Esophagus squamous epithelium (tissue), 5 donors: ENCODE measurements at regions not wholly inside any gene's neighbourhood (a gene's known extent, or its start where the extent isn't known, plus 50 kb on each side); places are given as distances from the start of the nearest gene placed in this dataset.

Source experiments
- DNase-seq: peaks from one replicate; lab custom pipeline; 2025; lab: John Stamatoyannopoulos, UW
- H3K27ac ChIP-seq, 4 donors: fragments of 200-600 bp; sonication (generic); one replicate each; pipeline ENCODE4 v1.5.1; 2016 to 2019; ENCODE audit warnings: mild to moderate bottlenecking in 1 of 4
- H3K27me3 ChIP-seq, 4 donors: fragments of 200-600 bp; sonication (generic); 1 replicate in 3 of 4; 2 replicates in 1 of 4; pipeline versions ENCODE4 v1.5.1 to v1.6.0; 2017 to 2021; ENCODE audit warnings: antibody characterized with exemption in 1 of 4
- H3K36me3 ChIP-seq, 3 donors: fragments of 200-600 bp; sonication (generic); one replicate each; pipeline ENCODE4 v1.5.1; 2016 to 2019
- H3K4me1 ChIP-seq, 3 donors: fragments of 200-600 bp; sonication (generic); one replicate each; pipeline ENCODE4 v1.5.1; 2017 to 2019
- H3K4me3 ChIP-seq, 4 donors: fragments of 200-600 bp; sonication (generic); 1 replicate in 3 of 4; 2 replicates in 1 of 4; pipeline ENCODE4 v1.5.1; 2016 to 2019; ENCODE audit warnings: mild to moderate bottlenecking in 2 of 4, moderate library complexity in 1 of 4
- H3K9me3 ChIP-seq, 3 donors: fragments of 200-600 bp; sonication (generic); one replicate each; pipeline ENCODE4 v1.5.1; 2016 to 2019
- POLR2A ChIP-seq, 4 donors: fragments of 450-650 bp; IDR thresholded peaks; one replicate each; pipeline ENCODE4 v1.6.1; 2017; ENCODE audit warnings: antibody characterized with exemption in 4 of 4, mild to moderate bottlenecking in 4 of 4, moderate library complexity in 3 of 4
- WGBS, 2 donors: methylation state at CpG; one replicate each; pipeline ENCODE4 v1.1.5; 2018; 5-methylcytosine and 5-hydroxymethylcytosine counted together
- intact Hi-C: fragments of 100-400 bp; cut with DNase I; formaldehyde crosslinking; loops from one replicate; pipeline ENCODE4 v1.15.0; 2022
- TF ChIP-seq, protein P1 (sequence below), 6 experiments: fragments of 450-650 bp in 4 of 6; fragments of 200-600 bp in 2 of 6; sonication (generic) in 2 of 6; IDR thresholded peaks; one replicate each; pipeline ENCODE4 v1.5.1; 2016 to 2019; ENCODE audit warnings: antibody characterized with exemption in 6 of 6, mild to moderate bottlenecking in 4 of 6, moderate library complexity in 4 of 6
- donor health status: DM: yes; HTN: yes; CAD: no.

DNA sequence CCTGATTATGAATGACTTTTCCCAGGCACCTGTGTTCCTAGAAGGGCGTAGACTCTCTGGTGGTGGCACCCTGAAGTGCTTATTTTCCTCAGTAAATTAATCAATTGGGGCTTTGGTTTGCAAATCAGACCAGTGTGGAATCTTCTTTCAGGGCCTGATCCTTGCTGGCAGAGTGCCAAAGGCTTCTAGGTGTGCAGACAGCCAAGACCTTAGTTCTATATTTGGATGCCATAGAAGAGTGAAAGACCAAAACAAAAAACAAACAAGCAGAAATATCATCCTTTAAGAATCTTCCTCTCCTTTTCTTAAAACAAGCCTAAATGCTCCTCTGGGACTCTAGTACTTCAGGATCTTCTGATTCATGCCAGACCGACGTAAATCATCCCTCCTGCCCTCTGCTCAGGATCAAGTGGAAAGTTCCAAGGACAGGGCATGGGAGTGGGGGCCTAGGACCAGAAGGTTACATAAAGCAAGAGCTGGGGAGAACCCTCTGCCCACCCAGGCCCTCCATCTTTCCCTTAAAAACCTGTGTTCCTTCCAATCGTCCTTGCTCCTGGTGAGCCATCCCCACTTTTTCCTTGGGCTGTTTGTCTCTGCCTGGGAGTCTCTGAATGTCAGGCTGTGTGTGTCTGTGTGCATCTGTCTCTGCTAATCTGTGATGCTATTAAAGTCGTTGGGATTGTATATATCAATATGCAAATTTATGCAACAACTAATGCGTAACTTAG lies 70.5 kb upstream of the MYLIP start:
- H3K4me3 ChIP-seq = no peak overlapping the region
- DNase-seq = no peak
- 70 to 80% methylated on average over 6 of the region's 6 CpGs for WGBS, 2 donors
- no peaks in the 10 kb centered on the region for H3K4me1 ChIP-seq
- H3K27ac ChIP-seq = no peak overlapping the region
- intact Hi-C loops = no loop called here
- H3K9me3 ChIP-seq = no peaks in the 10 kb centered on the region
- TF ChIP-seq POLR2A (IDR thresholded peaks at IDR 0.05) = no peak
- TF ChIP-seq, protein P1, sequence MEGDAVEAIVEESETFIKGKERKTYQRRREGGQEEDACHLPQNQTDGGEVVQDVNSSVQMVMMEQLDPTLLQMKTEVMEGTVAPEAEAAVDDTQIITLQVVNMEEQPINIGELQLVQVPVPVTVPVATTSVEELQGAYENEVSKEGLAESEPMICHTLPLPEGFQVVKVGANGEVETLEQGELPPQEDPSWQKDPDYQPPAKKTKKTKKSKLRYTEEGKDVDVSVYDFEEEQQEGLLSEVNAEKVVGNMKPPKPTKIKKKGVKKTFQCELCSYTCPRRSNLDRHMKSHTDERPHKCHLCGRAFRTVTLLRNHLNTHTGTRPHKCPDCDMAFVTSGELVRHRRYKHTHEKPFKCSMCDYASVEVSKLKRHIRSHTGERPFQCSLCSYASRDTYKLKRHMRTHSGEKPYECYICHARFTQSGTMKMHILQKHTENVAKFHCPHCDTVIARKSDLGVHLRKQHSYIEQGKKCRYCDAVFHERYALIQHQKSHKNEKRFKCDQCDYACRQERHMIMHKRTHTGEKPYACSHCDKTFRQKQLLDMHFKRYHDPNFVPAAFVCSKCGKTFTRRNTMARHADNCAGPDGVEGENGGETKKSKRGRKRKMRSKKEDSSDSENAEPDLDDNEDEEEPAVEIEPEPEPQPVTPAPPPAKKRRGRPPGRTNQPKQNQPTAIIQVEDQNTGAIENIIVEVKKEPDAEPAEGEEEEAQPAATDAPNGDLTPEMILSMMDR (IDR thresholded peaks at IDR 0.05) = no peak
- H3K27me3 ChIP-seq = no peaks in the 10 kb centered on the region
- no peaks in the 10 kb centered on the region for H3K36me3 ChIP-seq

DNA sequence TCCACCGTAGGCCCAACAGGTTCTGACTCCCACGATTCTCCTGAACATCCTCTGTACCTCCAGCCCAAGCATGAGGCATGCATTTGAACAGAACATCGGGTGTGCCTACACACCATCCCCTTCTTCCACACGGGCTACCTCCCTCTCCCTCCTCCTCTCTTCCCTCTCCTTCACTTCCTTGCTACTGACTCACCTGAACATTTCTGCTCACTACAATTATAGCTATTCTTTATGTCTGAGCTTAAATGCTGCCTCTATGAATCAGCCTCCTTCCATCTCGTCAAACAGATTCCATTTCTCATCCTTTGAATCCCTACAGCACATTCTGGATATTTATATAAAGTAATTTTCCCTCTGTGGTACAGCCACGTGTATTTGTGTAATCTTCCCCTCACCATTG lies 71.4 kb upstream of the MYLIP start:
- 49 to 62% methylated on average over 6 of the region's 6 CpGs for WGBS, 2 donors
- DNase-seq = no peak
- TF ChIP-seq POLR2A (IDR thresholded peaks at IDR 0.05) = no peak
- TF ChIP-seq, protein P1 (IDR thresholded peaks at IDR 0.05) = no peak
- Histone ChIP-seq H3K36me3 (no peaks in the 10 kb centered on the region), H3K27ac (no peak overlapping the region), H3K4me3 (no peak overlapping the region), H3K4me1 (no peaks in the 10 kb centered on the region), H3K9me3 (no peaks in the 10 kb centered on the region), H3K27me3 (no peaks in the 10 kb centered on the region)
- intact Hi-C loops = no loop called here

DNA sequence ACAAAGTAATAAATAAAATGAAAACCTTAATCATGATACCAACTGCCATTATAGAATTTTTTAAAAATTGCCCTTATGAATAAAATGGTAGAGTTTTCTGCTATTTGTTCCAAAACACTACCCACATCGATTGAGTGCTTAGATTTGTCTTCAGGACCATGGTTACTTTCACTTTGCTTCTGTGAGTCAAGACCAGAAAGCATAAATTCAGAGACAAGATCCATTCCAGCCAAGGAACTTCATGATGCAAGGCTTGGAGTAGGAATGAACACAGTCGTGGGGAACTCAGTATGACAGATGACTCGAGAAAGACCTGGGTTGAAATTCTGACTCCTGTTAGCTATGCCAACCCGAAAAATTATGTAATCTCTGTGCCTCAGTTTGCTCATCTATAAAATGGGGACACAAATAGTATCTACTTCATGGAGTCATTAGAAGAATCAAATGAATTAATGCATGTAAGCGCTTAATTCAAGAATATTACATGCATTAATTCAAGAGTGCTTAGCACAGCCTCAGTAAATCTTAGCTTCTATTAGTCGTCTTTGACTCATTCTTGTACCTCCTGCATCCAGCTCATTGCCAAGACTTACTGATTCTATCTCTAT lies 72.5 kb upstream of the MYLIP start:
- Histone ChIP-seq H3K27ac (no peak overlapping the region), H3K36me3 (no peaks in the 10 kb centered on the region), H3K4me1 (no peaks in the 10 kb centered on the region), H3K27me3 (no peaks in the 10 kb centered on the region), H3K9me3 (no peaks in the 10 kb centered on the region), H3K4me3 (no peak overlapping the region)
- 68 to 77% methylated on average over 6 of the region's 6 CpGs for WGBS, 2 donors
- intact Hi-C loops = no loop called here
- no peak for TF ChIP-seq POLR2A (IDR thresholded peaks at IDR 0.05)
- TF ChIP-seq, protein P1 (IDR thresholded peaks at IDR 0.05) = no peak
- DNase-seq = no peak

DNA sequence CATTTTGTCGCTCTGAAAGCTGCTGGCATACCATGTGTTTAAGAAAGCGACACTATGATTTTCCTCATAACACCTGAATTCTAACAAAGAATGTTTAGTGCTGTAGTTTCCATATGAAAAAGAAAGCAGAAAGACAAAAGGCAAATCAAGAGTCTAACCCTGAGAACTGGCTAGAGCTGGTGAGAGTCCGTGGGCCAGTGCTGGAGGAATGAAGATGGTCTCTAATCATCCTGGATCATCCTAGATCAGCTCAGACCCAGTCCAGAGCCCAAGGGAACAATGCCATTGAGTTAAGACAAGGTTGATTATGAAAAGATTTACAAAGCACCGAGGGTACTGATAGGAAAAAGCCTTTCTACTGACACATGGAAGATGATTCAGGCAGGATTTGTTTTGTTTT lies 73.0 kb upstream of the MYLIP start:
- H3K36me3 ChIP-seq = no peaks in the 10 kb centered on the region
- no peaks in the 10 kb centered on the region for H3K9me3 ChIP-seq
- TF ChIP-seq, protein P1 (IDR thresholded peaks at IDR 0.05) = no peak
- TF ChIP-seq POLR2A (IDR thresholded peaks at IDR 0.05) = no peak
- WGBS, 2 donors = 87 to 90% methylated on average over 4 of the region's 4 CpGs
- intact Hi-C loops = no loop called here
- DNase-seq = no peak
- no peak overlapping the region for H3K4me3 ChIP-seq
- no peaks in the 10 kb centered on the region for H3K27me3 ChIP-seq
- no peak overlapping the region for H3K27ac ChIP-seq
- no peaks in the 10 kb centered on the region for H3K4me1 ChIP-seq

DNA sequence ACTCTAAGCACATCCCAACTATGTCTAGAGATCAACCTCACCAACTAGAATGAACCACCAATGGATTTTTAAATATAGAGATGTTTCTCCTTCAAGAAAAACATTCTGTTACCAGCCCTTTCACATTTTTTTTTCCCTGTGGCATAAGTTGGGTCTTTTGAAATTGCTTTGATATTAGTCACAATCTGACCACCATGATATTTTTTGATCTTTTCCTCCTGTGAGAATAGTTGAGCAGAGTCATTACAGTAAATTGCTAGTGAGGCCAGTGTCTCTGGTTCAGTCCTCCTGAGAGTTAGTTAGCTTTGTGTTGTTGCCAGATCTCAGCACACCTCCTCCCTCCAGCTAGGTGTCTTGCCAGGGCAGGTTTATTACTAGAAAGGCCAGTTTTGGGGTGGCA lies 79.7 kb upstream of the MYLIP start:
- H3K9me3 ChIP-seq = no peaks in the 10 kb centered on the region
- no peaks in the 10 kb centered on the region for H3K36me3 ChIP-seq
- no peak for TF ChIP-seq POLR2A (IDR thresholded peaks at IDR 0.05)
- TF ChIP-seq, protein P1 (IDR thresholded peaks at IDR 0.05) = no peak
- no peak overlapping the region for H3K4me3 ChIP-seq
- DNase-seq = no peak
- H3K27me3 ChIP-seq = no peaks in the 10 kb centered on the region
- peaks cover 0 to 27% (median 0%) of the 10 kb centered on the region in 3 donors for H3K4me1 ChIP-seq
- no peak overlapping the region for H3K27ac ChIP-seq
- intact Hi-C loops = no loop called here
